ENCODE measurements at regions not wholly inside any gene's neighbourhood (a gene's known extent, or its start where the extent isn't known, plus 50 kb on each side); places are given as distances from the start of the nearest gene placed in this dataset.

- no peak for DNase-seq (ENCODE audit: low read depth in 2 of 3, low spot score in 1 of 3)
These were observed 184.2 kb downstream of the EFNB2 start for GRCh38 chr13:106351251-106351650.

- no peak for DNase-seq (ENCODE audit: low read depth in 2 of 3, low spot score in 1 of 3)
These were observed 185.3 kb downstream of the EFNB2 start for GRCh38 chr13:106350208-106350607.

DNA sequence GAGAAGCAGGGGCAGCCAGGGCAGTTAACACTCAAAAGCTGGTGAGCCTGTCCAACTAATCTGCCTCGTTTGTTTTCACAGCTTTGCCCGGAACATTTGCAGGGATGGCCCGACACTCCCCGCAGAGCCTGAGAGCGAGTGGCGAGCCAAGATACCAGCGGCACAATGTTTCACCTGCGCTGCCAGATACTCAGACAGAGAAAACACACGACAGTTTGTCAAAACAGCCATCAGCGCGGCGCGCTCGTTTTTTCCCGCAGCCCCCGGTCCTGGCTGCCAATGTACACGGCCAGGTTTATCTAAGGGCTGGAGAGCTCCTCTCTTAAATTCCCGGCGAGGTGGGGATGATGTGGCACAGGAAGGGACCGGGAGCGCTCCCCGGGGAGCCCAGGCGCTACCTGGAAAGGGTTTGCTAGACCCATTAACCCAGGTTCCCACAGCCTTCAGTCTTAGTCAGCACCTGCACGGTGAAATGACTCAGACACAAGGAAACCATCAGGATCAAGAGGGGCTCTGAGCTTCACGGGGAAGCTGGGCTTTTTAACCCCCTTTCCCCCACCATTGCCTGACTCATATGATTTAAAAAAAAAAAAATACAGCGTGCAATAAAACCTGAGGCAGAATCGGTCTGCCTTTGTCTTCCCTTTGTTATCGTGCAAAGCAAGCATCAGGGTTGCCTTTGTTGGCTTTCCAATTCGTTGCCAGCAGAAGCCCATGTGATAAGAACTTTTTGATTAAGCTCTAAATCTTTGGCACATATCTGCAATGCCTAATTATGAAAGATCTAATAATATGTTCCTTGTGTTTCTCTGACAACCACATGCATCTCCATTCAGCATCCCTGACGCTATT lies 186.2 kb downstream of the EFNB2 start:
- no peak for DNase-seq (ENCODE audit: low read depth in 2 of 3, low spot score in 1 of 3)

- no peak for DNase-seq (ENCODE audit: low read depth in 2 of 3, low spot score in 1 of 3)
These were observed 187.2 kb downstream of the EFNB2 start for GRCh38 chr13:106348075-106348840.

DNA sequence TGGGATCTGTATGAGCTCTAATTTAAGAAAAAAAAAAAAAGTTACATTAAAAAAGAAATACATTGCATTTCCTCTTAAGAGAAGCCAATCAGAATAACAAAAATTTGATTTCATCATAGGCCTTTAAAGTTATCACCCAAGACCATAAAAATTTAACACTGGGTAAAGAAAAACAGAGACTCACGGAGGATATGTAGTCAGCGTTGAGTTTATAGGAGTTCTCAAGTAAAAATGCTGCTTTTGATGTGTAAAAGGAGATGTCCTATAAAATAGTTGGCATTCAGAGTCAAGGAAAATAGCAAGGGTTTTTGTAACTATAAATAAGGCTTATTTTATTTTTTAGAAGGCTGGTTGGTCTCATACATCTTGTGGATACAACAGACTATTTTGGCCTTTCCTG lies 191.1 kb downstream of the EFNB2 start:
- no peak for DNase-seq (ENCODE audit: low read depth in 2 of 3, low spot score in 1 of 3)

DNA sequence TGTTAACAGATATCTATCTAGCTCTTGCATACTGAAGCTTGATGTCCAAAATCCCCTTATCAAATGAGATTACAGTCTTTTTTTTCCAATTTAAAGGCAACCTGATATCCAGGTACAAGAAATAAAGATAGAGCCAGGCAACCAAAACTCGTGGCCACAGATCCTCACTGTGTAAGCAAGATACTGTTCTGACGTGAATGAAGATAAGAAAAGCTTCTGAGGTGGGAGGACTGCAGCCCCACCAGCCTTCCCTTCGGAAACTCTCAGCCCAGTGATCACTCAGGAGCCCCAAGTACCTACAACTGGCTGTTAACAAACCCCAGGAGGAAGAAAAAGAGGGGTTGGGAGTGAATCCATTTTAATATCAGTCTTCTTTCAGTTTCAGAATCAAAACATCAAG lies 191.6 kb downstream of the EFNB2 start:
- DNase-seq (ENCODE audit: low read depth in 2 of 3, low spot score in 1 of 3), result no peak

- DNase-seq (ENCODE audit: low read depth in 2 of 3, low spot score in 1 of 3), result no peak
These were observed 195.2 kb downstream of the EFNB2 start for GRCh38 chr13:106340249-106340648.

DNA sequence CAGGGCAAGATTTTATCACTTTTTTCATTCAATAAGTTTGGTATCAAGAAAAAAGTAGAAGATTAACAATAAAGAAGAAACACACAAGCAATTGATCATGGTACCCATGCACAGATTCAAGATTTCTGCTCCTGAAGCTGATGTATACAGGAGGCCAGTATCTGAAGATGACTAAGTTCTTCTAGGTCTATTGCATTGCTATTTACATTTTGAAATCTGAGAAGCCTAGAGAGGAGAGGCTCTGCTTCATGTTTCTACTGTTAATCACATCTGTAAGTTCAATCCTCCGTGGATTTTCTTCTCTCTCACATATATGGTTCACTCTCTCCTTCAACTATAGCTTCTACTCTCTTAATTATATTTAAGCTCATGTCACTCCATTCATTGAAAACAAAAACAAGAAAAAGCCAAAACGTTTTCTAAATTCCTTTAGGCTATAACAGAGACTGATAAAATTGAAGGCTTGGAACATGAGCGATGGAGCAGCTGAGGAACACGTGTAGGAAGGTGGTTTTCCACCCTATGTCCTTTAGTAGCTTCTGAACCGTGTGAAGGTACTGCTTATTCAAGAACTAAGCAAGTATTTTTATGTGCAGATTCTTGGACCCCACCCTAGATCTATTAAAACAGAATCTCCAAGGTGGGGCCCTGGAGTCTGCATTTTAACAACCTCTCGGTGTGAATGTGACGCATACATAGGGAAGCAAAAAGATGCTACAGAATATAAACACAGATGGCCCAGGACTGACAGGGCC lies 198.2 kb downstream of the EFNB2 start:
- DNase-seq (ENCODE audit: low read depth in 2 of 3, low spot score in 1 of 3), result no peak

- DNase-seq (ENCODE audit: low read depth in 2 of 3, low spot score in 1 of 3), result no peak
These were observed 198.8 kb downstream of the EFNB2 start for GRCh38 chr13:106336668-106337067.

DNA sequence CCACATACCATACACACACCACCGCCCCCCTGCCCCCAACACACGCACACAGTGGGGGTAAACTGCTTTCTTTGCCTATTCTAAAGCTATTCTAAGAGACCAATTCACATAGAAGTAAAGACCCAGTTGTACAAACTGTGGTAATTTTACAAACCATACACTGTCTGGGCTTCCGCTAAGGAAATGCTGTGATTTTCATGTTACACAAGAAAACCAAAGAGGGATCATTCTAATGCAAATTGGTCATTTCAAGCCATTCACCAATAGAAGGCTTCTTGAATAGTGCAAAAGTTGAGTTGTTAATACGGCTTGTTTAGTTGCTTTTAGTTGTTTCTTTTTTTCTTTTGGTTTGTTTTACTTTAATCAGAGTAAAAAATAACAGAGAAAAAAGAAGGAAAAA lies 202.8 kb downstream of the EFNB2 start:
- DNase-seq (ENCODE audit: low read depth in 2 of 3, low spot score in 1 of 3), result no peak

DNA sequence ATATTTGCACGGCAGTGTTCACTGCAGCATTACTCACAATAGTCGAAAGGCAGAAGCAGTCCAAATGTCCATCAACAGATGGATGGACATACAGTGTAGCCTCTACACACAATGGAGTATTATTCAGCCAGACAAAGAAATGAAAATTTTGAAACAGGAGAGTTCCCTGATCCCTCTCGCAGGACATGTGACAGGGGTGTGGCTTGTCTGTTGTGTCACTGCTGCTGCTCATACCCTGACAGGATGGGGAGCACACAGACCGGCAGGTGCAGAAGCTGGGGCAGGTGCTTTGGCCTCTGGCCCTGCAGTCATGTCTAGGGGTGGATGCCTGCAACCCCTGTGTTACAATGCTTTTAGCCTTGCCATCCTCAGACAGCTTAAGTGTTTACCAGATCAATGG lies 204.3 kb downstream of the EFNB2 start:
- no peak for DNase-seq (ENCODE audit: low read depth in 2 of 3, low spot score in 1 of 3)

GRCh38 chr13:106329941-106330340 lies 205.5 kb downstream of the EFNB2 start:
- no peak for DNase-seq (ENCODE audit: low read depth in 2 of 3, low spot score in 1 of 3)

- DNase-seq (ENCODE audit: low read depth in 2 of 3, low spot score in 1 of 3), result no peak
These were observed 208.7 kb downstream of the EFNB2 start for GRCh38 chr13:106326751-106327150.

DNA sequence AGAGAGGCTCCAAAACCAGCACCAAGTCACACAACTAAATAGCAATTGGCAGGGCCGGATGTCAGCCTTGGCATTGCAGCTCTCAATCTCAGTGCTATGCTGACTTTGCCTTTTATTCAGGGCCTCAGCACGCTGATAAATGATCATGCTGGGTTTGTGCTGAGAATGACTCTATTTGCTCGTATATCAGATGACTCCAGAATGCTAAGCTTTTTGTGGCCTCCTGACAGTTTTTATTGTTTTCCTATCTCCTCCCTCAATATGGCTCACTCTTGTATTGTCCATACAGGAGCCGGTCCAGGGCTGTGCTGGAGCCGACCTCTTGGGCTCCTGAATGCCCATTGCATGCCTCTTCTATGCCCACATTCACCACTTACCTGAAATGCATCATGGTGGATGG lies 211.0 kb downstream of the EFNB2 start:
- no peak for DNase-seq (ENCODE audit: low read depth in 2 of 3, low spot score in 1 of 3)

DNA sequence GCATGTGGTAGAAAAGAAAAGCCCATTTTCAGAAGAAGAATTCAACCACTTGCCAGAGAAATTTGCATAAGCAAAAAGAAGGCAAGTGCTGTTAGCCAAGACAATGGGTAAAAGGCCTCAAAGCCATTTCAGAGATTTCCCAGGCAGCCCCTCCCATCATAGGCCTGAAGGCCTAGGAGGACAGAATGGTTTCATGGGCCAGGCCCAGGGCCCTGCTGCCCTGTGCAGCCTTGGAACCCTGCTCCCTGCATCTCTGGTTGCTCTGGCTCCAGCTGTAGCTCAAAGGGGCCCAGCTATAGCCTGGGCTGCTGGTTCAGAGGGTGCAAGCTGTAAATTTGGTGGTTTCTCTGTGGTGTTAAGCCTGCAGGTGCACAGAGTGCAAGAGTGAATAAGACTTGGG lies 212.8 kb downstream of the EFNB2 start:
- no peak for DNase-seq (ENCODE audit: low read depth in 2 of 3, low spot score in 1 of 3)

DNA sequence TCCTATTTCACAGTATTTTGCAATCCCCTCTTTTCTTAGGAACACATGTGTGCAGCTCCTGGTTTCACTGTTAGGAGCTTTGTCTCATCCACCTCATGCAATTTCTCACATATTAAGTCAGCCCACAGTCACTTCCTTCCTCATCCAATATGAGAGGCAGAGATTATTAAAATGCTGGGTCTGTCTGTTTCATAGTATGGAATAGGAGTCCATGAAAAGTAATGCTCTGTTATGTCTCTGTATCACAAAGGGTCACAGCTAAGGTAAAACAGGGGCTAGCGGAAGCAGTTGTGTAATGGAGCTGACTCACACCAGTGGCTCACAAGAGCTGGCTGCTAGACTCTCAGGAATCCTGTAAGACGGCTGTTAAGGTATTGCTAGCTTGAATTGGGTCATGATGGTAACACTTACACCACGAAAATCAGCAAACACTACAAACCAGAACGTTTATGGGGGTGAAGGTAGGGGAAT lies 216.5 kb downstream of the EFNB2 start:
- no peak for DNase-seq (ENCODE audit: low read depth in 2 of 3, low spot score in 1 of 3)

DNA sequence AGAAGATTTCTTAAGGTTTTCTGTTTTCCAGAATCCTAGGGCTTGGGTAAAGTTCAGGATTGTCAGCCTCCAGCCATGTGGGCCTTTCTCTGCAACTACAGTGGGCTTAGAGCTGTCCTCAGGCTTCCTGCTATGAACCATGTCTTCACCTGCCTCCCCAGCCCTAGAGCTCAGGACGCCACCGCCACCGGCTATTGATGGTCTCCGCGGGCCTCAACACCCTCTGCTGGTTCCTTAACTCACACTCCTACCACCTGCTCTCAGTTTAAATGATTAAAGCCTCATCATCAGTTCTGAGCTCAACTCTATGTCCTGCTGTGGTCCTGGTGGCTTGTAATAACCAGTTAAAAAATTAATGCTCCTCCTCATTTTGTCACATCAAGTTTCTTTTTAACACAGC lies 221.0 kb downstream of the EFNB2 start:
- DNase-seq (ENCODE audit: low read depth in 2 of 3, low spot score in 1 of 3), result no peak

- DNase-seq (ENCODE audit: low read depth in 2 of 3, low spot score in 1 of 3), result no peak
These were observed 224.5 kb downstream of the EFNB2 start for GRCh38 chr13:106311004-106311403.

DNA sequence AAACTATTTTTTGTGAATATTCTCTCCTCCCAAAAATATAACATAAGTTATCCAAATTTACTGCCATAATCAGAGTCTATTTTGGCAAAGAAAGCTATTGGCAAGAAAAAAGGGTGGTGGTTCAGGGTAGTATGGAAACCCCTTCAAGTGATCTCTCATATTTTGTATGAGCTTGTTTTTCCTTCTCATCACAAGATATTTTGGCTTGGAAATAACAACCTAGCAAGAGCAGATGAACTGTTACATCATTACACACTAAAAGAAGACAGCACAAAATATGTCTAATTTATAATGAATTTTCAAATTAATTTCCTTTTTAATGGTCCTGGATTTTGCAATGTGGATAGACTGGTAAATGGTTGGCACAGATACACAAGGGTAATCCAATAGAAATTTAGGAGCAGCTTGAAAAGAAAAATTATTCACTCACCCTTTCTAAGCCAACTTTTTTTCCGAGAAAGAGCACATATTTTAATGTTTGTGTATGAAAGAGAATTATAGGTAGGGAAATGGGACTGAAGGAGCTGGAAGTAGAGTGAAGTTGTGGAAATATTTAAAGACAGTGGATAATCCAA lies 225.1 kb downstream of the EFNB2 start:
- DNase-seq (ENCODE audit: low read depth in 2 of 3, low spot score in 1 of 3), result no peak

DNA sequence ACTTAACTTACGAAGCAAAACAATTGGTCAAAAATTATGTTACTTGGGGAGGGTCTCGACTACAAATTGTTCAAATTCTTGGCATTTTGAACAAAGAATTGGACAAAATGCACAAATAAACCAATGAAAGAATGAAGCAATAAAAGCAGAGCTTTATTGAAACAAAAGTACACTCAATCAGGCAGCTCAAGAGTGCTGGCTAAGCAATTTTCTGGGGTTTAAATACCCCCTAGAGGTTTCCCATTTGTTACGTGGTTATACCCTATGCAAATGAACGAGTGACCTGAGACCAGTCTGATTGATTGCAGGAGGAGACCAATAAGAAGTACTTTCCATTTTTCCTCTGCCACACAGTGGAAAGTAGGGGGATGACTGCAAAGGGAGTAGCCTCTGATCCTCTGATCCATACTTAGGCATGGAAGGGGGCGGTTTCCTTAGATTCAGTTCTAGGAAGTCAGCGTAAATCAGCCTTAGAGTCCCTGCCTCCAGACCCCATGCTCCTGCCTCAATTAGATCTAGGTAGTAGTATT lies 228.6 kb downstream of the EFNB2 start:
- no peak for DNase-seq (ENCODE audit: low read depth in 2 of 3, low spot score in 1 of 3)

GRCh38 chr13:106302843-106303242 lies 232.6 kb downstream of the EFNB2 start:
- no peak for DNase-seq (ENCODE audit: low read depth in 2 of 3, low spot score in 1 of 3)
